ENCODE measurements at regions not wholly inside any gene's neighbourhood (a gene's known extent, or its start where the extent isn't known, plus 50 kb on each side); places are given as distances from the start of the nearest gene placed in this dataset.

DNA sequence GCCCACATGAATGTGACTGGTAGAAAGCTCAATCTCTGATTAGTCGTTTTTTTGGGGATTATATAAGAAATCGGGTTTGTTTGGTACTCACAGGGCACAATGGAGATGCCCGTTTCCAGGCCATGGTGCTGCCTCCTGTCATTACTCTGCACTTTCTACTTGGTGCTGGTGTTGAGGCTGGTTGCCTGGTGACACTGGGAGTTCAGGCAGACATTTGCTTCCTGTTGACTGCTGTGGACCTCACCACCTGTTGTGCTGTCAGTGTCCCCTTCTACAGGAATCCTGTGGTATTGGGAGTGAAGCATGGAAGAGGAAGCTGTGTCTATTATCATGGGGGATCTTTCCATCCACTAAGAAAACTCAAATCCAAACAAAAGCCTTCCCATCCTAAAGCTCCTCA, 227.2 kb upstream of the TBL1XR1 start:
- BruUV-seq (replicated peaks), result no TSS peak
- TF ChIP-seq ZNF253 (CRISPR knock-in tag; IDR thresholded peaks at IDR 0.05; ENCODE audit: borderline replicate concordance) (no peak), ZNF451 (CRISPR knock-in tag; IDR thresholded peaks at IDR 0.05) (no peak), ZNF569 (CRISPR knock-in tag; IDR thresholded peaks at IDR 0.05; ENCODE audit: borderline replicate concordance) (no peak)
- TF ChIP-seq, protein P1, sequence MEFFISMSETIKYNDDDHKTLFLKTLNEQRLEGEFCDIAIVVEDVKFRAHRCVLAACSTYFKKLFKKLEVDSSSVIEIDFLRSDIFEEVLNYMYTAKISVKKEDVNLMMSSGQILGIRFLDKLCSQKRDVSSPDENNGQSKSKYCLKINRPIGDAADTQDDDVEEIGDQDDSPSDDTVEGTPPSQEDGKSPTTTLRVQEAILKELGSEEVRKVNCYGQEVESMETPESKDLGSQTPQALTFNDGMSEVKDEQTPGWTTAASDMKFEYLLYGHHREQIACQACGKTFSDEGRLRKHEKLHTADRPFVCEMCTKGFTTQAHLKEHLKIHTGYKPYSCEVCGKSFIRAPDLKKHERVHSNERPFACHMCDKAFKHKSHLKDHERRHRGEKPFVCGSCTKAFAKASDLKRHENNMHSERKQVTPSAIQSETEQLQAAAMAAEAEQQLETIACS (CRISPR knock-in tag; IDR thresholded peaks at IDR 0.05), result no peak
- no peaks in the 10 kb centered on the region for H3K4me1 ChIP-seq (ENCODE audit: insufficient read depth, low read length)
- DNase-seq (ENCODE audit: low spot score) (no peak), ATAC-seq (no peak), FAIRE-seq (no peak)
- no peak overlapping the region for H3K27ac ChIP-seq (ENCODE audit: extremely low read length, insufficient read depth, low read length)
- intact Hi-C loops (cut with micrococcal nuclease; ENCODE audit: unreplicated experiment), result no loop called here
- H2AFZ ChIP-seq (ENCODE audit: low read length), result no peak overlapping the region
- no peaks in the 10 kb centered on the region for H3K27me3 ChIP-seq (ENCODE audit: control insufficient read depth in 1 of 2, insufficient read depth in 2 of 2, low read length in 2 of 2)
- no peaks in the 10 kb centered on the region for H3K36me3 ChIP-seq (replicated peaks in 1 of 2; ENCODE audit: control insufficient read depth in 1 of 2, insufficient read depth in 2 of 2, low read length in 2 of 2)
- no peak overlapping the region for H3K4me2 ChIP-seq (ENCODE audit: low read depth, low read length)
- H3K9me3 ChIP-seq (ENCODE audit: low read length), result no peaks in the 10 kb centered on the region
- ChIA-PET POLR2A (no interaction called here), CTCF (ENCODE audit: low intra/inter-chr PET ratio, low total read pairs) (no interaction called here)
- WGBS (ENCODE audit: low lambda C conversion rate), result 25% methylated on average over 3 of the region's 3 CpGs
- H3K9ac ChIP-seq (ENCODE audit: insufficient read depth, low read depth, low read length), result no peak overlapping the region
- H3K4me3 ChIP-seq (replicated peaks in 1 of 3; ENCODE audit: insufficient read depth in 1 of 3, low read depth in 2 of 3, low read length in 3 of 3), result no peak overlapping the region
- H4K20me1 ChIP-seq (ENCODE audit: insufficient read depth, low read length), result no peaks in the 10 kb centered on the region
- in situ Hi-C loops (cut with HindIII; ENCODE audit: extremely low pct_ligation_motif_present, low pct_unique_long_range_greater_than_20kb), result no loop called here
- no peaks in the 10 kb centered on the region for H3K79me2 ChIP-seq (ENCODE audit: insufficient read depth, low read length)

DNA sequence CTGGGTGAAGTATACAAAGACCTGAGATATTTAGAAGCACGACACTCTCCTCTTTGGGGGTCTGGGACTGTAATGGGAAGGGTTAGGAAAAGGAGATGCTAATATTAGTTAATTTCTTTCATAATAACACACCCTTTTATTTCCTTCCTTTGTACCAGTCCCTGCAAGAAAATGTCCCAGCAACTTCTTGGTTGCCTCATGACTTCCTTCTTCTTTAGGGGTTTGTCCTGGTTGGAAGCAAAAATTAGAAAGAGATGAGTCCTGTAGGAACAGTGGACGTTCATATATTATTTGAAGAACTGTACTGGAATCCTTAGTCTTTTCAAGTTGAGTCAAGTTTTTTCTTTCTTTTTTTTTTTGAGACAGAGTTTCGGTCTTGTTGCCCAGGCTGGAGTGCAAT, 227.8 kb upstream of the TBL1XR1 start:
- no peak overlapping the region for H3K27ac ChIP-seq (ENCODE audit: extremely low read length, insufficient read depth, low read length)
- CTCF ChIA-PET (ENCODE audit: low intra/inter-chr PET ratio, low total read pairs), result no interaction called here

More for the DNA sequence above, 227.8 kb upstream of the TBL1XR1 start:
- no peaks in the 10 kb centered on the region for H3K4me1 ChIP-seq (ENCODE audit: insufficient read depth, low read length)
- H3K9ac ChIP-seq (ENCODE audit: insufficient read depth, low read depth, low read length), result no peak overlapping the region
- in situ Hi-C loops (cut with HindIII; ENCODE audit: extremely low pct_ligation_motif_present, low pct_unique_long_range_greater_than_20kb) (loop anchor here (25.0 kb wide), 1 partner anchor 913 kb away; no protein-coding TSS in a partner anchor), intact Hi-C loops (cut with micrococcal nuclease; ENCODE audit: unreplicated experiment) (no loop called here)
- FAIRE-seq (no peak), ATAC-seq (no peak), DNase-seq (ENCODE audit: low spot score) (no peak)
- H3K9me3 ChIP-seq (ENCODE audit: low read length), result no peaks in the 10 kb centered on the region
- H3K4me3 ChIP-seq (replicated peaks in 1 of 3; ENCODE audit: insufficient read depth in 1 of 3, low read depth in 2 of 3, low read length in 3 of 3), result no peak overlapping the region
- H3K79me2 ChIP-seq (ENCODE audit: insufficient read depth, low read length), result no peaks in the 10 kb centered on the region
- BruUV-seq (replicated peaks), result no TSS peak
- H2AFZ ChIP-seq (ENCODE audit: low read length), result no peak overlapping the region
- POLR2A ChIA-PET, result no interaction called here
- TF ChIP-seq ZFP36L2 (CRISPR knock-in tag; IDR thresholded peaks at IDR 0.05) (no peak), ZC3H13 (CRISPR knock-in tag; IDR thresholded peaks at IDR 0.05) (no peak), ZNF557 (CRISPR knock-in tag; IDR thresholded peaks at IDR 0.05) (no peak), ZNF552 (CRISPR knock-in tag; IDR thresholded peaks at IDR 0.05; ENCODE audit: borderline replicate concordance) (no peak), ZNF670 (CRISPR knock-in tag; IDR thresholded peaks at IDR 0.05; ENCODE audit: borderline replicate concordance) (no peak), TBP (CRISPR knock-in tag; IDR thresholded peaks at IDR 0.05) (no peak)
- TF ChIP-seq, protein P2, sequence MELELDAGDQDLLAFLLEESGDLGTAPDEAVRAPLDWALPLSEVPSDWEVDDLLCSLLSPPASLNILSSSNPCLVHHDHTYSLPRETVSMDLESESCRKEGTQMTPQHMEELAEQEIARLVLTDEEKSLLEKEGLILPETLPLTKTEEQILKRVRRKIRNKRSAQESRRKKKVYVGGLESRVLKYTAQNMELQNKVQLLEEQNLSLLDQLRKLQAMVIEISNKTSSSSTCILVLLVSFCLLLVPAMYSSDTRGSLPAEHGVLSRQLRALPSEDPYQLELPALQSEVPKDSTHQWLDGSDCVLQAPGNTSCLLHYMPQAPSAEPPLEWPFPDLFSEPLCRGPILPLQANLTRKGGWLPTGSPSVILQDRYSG (CRISPR knock-in tag; IDR thresholded peaks at IDR 0.05), result no peak
- TF ChIP-seq, protein P3, sequence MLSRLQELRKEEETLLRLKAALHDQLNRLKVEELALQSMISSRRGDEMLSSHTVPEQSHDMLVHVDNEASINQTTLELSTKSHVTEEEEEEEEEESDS (CRISPR knock-in tag; IDR thresholded peaks at IDR 0.05; ENCODE audit: borderline replicate concordance), result no peak
- TF ChIP-seq, protein P4, sequence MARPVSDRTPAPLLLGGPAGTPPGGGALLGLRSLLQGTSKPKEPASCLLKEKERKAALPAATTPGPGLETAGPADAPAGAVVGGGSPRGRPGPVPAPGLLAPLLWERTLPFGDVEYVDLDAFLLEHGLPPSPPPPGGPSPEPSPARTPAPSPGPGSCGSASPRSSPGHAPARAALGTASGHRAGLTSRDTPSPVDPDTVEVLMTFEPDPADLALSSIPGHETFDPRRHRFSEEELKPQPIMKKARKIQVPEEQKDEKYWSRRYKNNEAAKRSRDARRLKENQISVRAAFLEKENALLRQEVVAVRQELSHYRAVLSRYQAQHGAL (CRISPR knock-in tag; IDR thresholded peaks at IDR 0.05; ENCODE audit: not compliant biosample characterization), result no peak
- H3K36me3 ChIP-seq (replicated peaks in 1 of 2; ENCODE audit: control insufficient read depth in 1 of 2, insufficient read depth in 2 of 2, low read length in 2 of 2), result no peaks in the 10 kb centered on the region
- no peaks in the 10 kb centered on the region for H3K27me3 ChIP-seq (ENCODE audit: control insufficient read depth in 1 of 2, insufficient read depth in 2 of 2, low read length in 2 of 2)
- no peaks in the 10 kb centered on the region for H4K20me1 ChIP-seq (ENCODE audit: insufficient read depth, low read length)
- no peak overlapping the region for H3K4me2 ChIP-seq (ENCODE audit: low read depth, low read length)
- WGBS (ENCODE audit: low lambda C conversion rate), result 38% methylated on average over 3 of the region's 3 CpGs
